Lower leg skin (tissue), 4 donors: ENCODE measurements at regions not wholly inside any gene's neighbourhood (a gene's known extent, or its start where the extent isn't known, plus 50 kb on each side); places are given as distances from the start of the nearest gene placed in this dataset.

ENCODE experiments used
- DNase-seq, 2 donors: peaks; one replicate each; pipeline ENCODE4 v3.0.0-alpha.2; 2019; ENCODE audit warnings: low spot score in 2 of 2
- H3K4me3 ChIP-seq: fragments of 200-600 bp; sonication (generic); 2 replicates; pipeline ENCODE4 v1.5.1; 2017; ENCODE audit warnings: mild to moderate bottlenecking, low read depth; ENCODE audit not compliant: poor library complexity, severe bottlenecking
- CTCF ChIP-seq, 3 donors: fragments of 450-650 bp; IDR thresholded peaks; one replicate each; pipeline ENCODE4 v1.5.1; 2016; ENCODE audit warnings: antibody characterized with exemption in 3 of 3, mild to moderate bottlenecking in 3 of 3, moderate library complexity in 2 of 3
- POLR2A ChIP-seq, 2 donors: fragments of 450-650 bp; IDR thresholded peaks; one replicate each; pipeline ENCODE4 v1.6.1; 2016 to 2017; ENCODE audit warnings: antibody characterized with exemption in 2 of 2, mild to moderate bottlenecking in 1 of 2, moderate library complexity in 1 of 2
- WGBS, 2 donors: methylation state at CpG; one replicate each; pipeline ENCODE4 v1.1.5; 2018; 5-methylcytosine and 5-hydroxymethylcytosine counted together
- intact Hi-C: fragments of 100-400 bp; cut with DNase I; formaldehyde crosslinking; loops from one replicate; pipeline ENCODE4 v1.15.0; 2023; ENCODE audit warnings: low total_unique reads

GRCh38 chr7:33849004-33849403, 56.3 kb upstream of the BMPER start:
- DNase-seq, result no peak
- intact Hi-C loops, result no loop called here
- TF ChIP-seq POLR2A (IDR thresholded peaks at IDR 0.05), result no peak
- no peak for TF ChIP-seq CTCF (IDR thresholded peaks at IDR 0.05)
- H3K4me3 ChIP-seq, result no peak overlapping the region
- 80 to 90% methylated on average over 2 of the region's 2 CpGs for whole genome bisulfite sequencing, 2 donors

- intact Hi-C loops, result no loop called here
- TF ChIP-seq CTCF (IDR thresholded peaks at IDR 0.05), result no peak
- TF ChIP-seq POLR2A (IDR thresholded peaks at IDR 0.05), result no peak
- 86 to 88% methylated on average over 3 of the region's 3 CpGs for WGBS, 2 donors
- no peak for DNase-seq
- no peak overlapping the region for H3K4me3 ChIP-seq
Observed at GRCh38 chr7:33849971-33850559, 55.3 kb upstream of the BMPER start.

GRCh38 chr7:33850768-33851167, 54.6 kb upstream of the BMPER start:
- DNase-seq, result no peak
- WGBS, 2 donors, result 46 to 55% methylated on average over 1 of the region's 1 CpG
- H3K4me3 ChIP-seq, result no peak overlapping the region

DNA sequence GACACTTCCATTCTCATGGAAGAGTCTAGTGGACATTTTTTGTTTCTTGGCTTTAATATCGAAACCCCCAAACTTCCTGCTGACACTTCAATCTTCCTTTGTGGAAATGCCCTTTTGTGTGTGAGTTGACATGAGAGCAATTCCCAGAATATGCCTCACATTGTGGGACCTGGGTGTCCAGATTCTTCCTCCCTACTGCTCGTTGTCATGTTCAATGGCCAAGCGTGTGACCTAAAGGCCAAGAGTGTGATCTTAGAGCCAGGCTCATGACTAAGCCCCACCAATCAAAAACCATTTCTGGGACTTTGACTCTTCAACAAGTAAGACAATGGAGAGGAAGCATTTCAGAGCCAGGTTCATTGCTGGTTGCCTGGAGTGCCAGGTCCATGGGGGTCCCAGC, 52.5 kb upstream of the BMPER start:
- no peak for TF ChIP-seq CTCF (IDR thresholded peaks at IDR 0.05)
- no peak for TF ChIP-seq POLR2A (IDR thresholded peaks at IDR 0.05)
- 79 to 83% methylated on average over 3 of the region's 3 CpGs for WGBS, 2 donors
- intact Hi-C loops, result no loop called here

More at GRCh38 chr7:33850768-33851167, 54.6 kb upstream of the BMPER start:
- no peak for TF ChIP-seq CTCF (IDR thresholded peaks at IDR 0.05)
- TF ChIP-seq POLR2A (IDR thresholded peaks at IDR 0.05), result no peak
- intact Hi-C loops, result no loop called here

GRCh38 chr7:33853361-33854062, 51.8 kb upstream of the BMPER start:
- intact Hi-C loops, result no loop called here

More for the DNA sequence above, 52.5 kb upstream of the BMPER start:
- H3K4me3 ChIP-seq, result no peak overlapping the region
- DNase-seq, result no peak

More at GRCh38 chr7:33853361-33854062, 51.8 kb upstream of the BMPER start:
- no peak overlapping the region for H3K4me3 ChIP-seq
- 83 to 85% methylated on average over 5 of the region's 5 CpGs for WGBS, 2 donors
- DNase-seq, result no peak
- no peak for TF ChIP-seq POLR2A (IDR thresholded peaks at IDR 0.05)
- TF ChIP-seq CTCF (IDR thresholded peaks at IDR 0.05), result no peak
